IMR-90 (cell line): ENCODE measurements at regions not wholly inside any gene's neighbourhood (a gene's known extent, or its start where the extent isn't known, plus 50 kb on each side); places are given as distances from the start of the nearest gene placed in this dataset.
A peak's percentile ranks its signal among the peaks of the same experiment; 100 is the strongest.

Source experiments
- ATAC-seq: fragments of 200-7000 bp; cut with Tn5 transposase; 2 replicates; pipeline ENCODE4 v1.9.1; 2020; ENCODE audit warnings: low read depth, mild to moderate bottlenecking, moderate library complexity
- BruUV-seq: library from RNA; stranded (reverse); fragments of 400-500 nt; replicated peaks from 2 replicates; lab custom pipeline; 2021; lab: Mats Ljungman, UMichigan
- CTCF ChIA-PET: fragments of 300-600 bp; formaldehyde crosslinking; extraction: SDS; loops from one replicate; lab custom pipeline; 2021; ENCODE audit warnings: antibody characterized with exemption; lab: Yijun Ruan, JAX
- POLR2A ChIA-PET: fragments of 300-600 bp; sonication (Branson Sonifier 250); formaldehyde crosslinking; loops from one replicate; lab custom pipeline; 2022; ENCODE audit warnings: antibody characterized with exemption; ENCODE audit not compliant: unreplicated experiment; lab: Charles Lee
- DNase-seq: peaks from one replicate; pipeline ENCODE4 v3.0.0; 2013
- H2AFZ ChIP-seq: replicated peaks from 2 replicates; pipeline ENCODE3; 2013; ENCODE audit warnings: low read length, mild to moderate bottlenecking; ENCODE audit not compliant: poor library complexity
- H2AK5ac ChIP-seq: 2 replicates; pipeline ENCODE4 v1.6.1; 2013; ENCODE audit warnings: low read depth, low read length, inconsistent platforms
- H2AK9ac ChIP-seq: replicated peaks from 2 replicates; pipeline ENCODE3; 2013; ENCODE audit warnings: mild to moderate bottlenecking, low read depth, low read length, moderate library complexity; ENCODE audit not compliant: poor library complexity
- H2BK120ac ChIP-seq: 2 replicates; pipeline ENCODE4 v1.6.1; 2013; ENCODE audit warnings: low read depth, low read length, inconsistent platforms
- H2BK15ac ChIP-seq: 3 replicates; pipeline ENCODE4 v1.6.1; 2013; ENCODE audit warnings: low read depth, low read length, inconsistent platforms
- H2BK20ac ChIP-seq: 2 replicates; pipeline ENCODE4 v1.6.1; 2013; ENCODE audit warnings: low read depth, mild to moderate bottlenecking, inconsistent platforms, low read length, moderate library complexity
- H2BK5ac ChIP-seq: 2 replicates; pipeline ENCODE4 v1.6.1; 2013; ENCODE audit warnings: mild to moderate bottlenecking, low read depth, low read length, inconsistent platforms; ENCODE audit not compliant: poor library complexity, severe bottlenecking
- H3K14ac ChIP-seq: replicated peaks from 2 replicates; pipeline ENCODE4 v1.6.1; 2013; ENCODE audit warnings: low read depth, low read length, inconsistent platforms
- H3K18ac ChIP-seq: 2 replicates; pipeline ENCODE4 v1.6.1; 2013; ENCODE audit warnings: low read depth, low read length, control low read depth
- H3K23ac ChIP-seq: 2 replicates; pipeline ENCODE4 v1.6.1; 2013; ENCODE audit warnings: low read depth, low read length, inconsistent platforms
- H3K27ac ChIP-seq: 2 replicates; pipeline ENCODE4 v1.5.1; 2013; ENCODE audit warnings: mild to moderate bottlenecking, control low read depth, low read length; ENCODE audit not compliant: insufficient read depth
- H3K27me3 ChIP-seq: 2 replicates; pipeline ENCODE4 v1.6.1; 2013; ENCODE audit warnings: low read length; ENCODE audit not compliant: control insufficient read depth, insufficient read depth
- H3K36me3 ChIP-seq: 2 replicates; pipeline ENCODE4 v1.6.1; 2013; ENCODE audit warnings: low read length, mixed read lengths; ENCODE audit not compliant: control insufficient read depth, insufficient read depth
- H3K4ac ChIP-seq: 2 replicates; pipeline ENCODE4 v1.6.1; 2013; ENCODE audit warnings: low read depth, low read length, inconsistent platforms
- H3K4me1 ChIP-seq: 2 replicates; pipeline ENCODE4 v1.6.1; 2013; ENCODE audit warnings: low read length, mixed read lengths; ENCODE audit not compliant: control insufficient read depth, insufficient read depth
- H3K4me2 ChIP-seq: 2 replicates; pipeline ENCODE4 v1.6.1; 2013; ENCODE audit warnings: low read depth, mild to moderate bottlenecking, control low read depth, low read length, moderate library complexity
- H3K4me3 ChIP-seq: 2 replicates; pipeline ENCODE4 v1.5.1; 2013; ENCODE audit warnings: low read depth, mild to moderate bottlenecking, control low read depth, low read length, moderate library complexity; ENCODE audit not compliant: insufficient read depth
- H3K56ac ChIP-seq: 2 replicates; pipeline ENCODE4 v1.6.1; 2013; ENCODE audit warnings: low read length, inconsistent platforms; ENCODE audit not compliant: insufficient read depth; ENCODE audit errors: extremely low read depth
- H3K79me1 ChIP-seq, 2 experiments: 2 replicates each; pipeline ENCODE4 v1.6.1; 2013; ENCODE audit warnings: low read length in 2 of 2, inconsistent platforms in 1 of 2, low read depth in 1 of 2
- H3K9ac ChIP-seq: 2 replicates; pipeline ENCODE4 v1.6.1; 2013; ENCODE audit warnings: low read depth, low read length, control low read depth
- H3K9me1 ChIP-seq: 2 replicates; pipeline ENCODE4 v1.6.1; 2013; ENCODE audit warnings: low read length, inconsistent platforms; ENCODE audit not compliant: insufficient read depth
- H3K9me3 ChIP-seq: 2 replicates; pipeline ENCODE4 v1.6.1; 2013; ENCODE audit warnings: low read length; ENCODE audit not compliant: control insufficient read depth, insufficient read depth
- H4K20me1 ChIP-seq: 2 replicates; pipeline ENCODE4 v1.6.1; 2013; ENCODE audit warnings: low read length, inconsistent platforms; ENCODE audit not compliant: insufficient read depth
- H4K5ac ChIP-seq: 2 replicates; pipeline ENCODE4 v1.6.1; 2013; ENCODE audit warnings: mild to moderate bottlenecking, low read depth, low read length, control low read depth
- H4K8ac ChIP-seq, 2 experiments: 2 replicates each; pipeline ENCODE4 v1.6.1; 2013; ENCODE audit warnings: low read depth in 2 of 2, low read length in 2 of 2, control low read depth in 1 of 2, inconsistent platforms in 1 of 2
- H4K91ac ChIP-seq: 2 replicates; pipeline ENCODE4 v1.6.1; 2013; ENCODE audit warnings: low read depth, low read length, inconsistent platforms; ENCODE audit not compliant: insufficient read depth
- CEBPB ChIP-seq: IDR thresholded peaks from 2 replicates; pipeline ENCODE4 v1.6.1; 2012; ENCODE audit warnings: low read depth, low read length, improper control_type of control experiment
- CHD1 ChIP-seq: IDR thresholded peaks from 2 replicates; pipeline ENCODE4 v1.6.1; 2012; ENCODE audit warnings: low read depth, low read length, improper control_type of control experiment
- FOS ChIP-seq: fragments of 150-350 bp; IDR thresholded peaks from 2 replicates; pipeline ENCODE4 v1.6.1; 2016; ENCODE audit warnings: low read depth, low read length
- MAFK ChIP-seq: IDR thresholded peaks from 2 replicates; pipeline ENCODE4 v1.6.1; 2012; ENCODE audit warnings: low read depth, low read length, improper control_type of control experiment
- MAZ ChIP-seq: IDR thresholded peaks from 2 replicates; pipeline ENCODE4 v1.6.1; 2012; ENCODE audit warnings: low read depth, mild to moderate bottlenecking, low read length, improper control_type of control experiment, moderate library complexity, borderline replicate concordance
- MXI1 ChIP-seq: IDR thresholded peaks from 2 replicates; pipeline ENCODE4 v1.6.1; 2012; ENCODE audit warnings: low read depth, mild to moderate bottlenecking, low read length, moderate library complexity, borderline replicate concordance
- NFE2L2 ChIP-seq: fragments of 150-350 bp; IDR thresholded peaks from 2 replicates; pipeline ENCODE4 v1.6.1; 2016; ENCODE audit warnings: low read depth, mild to moderate bottlenecking, low read length
- POLR2A ChIP-seq: IDR thresholded peaks from 2 replicates; pipeline ENCODE4 v1.6.1; 2012; ENCODE audit warnings: mild to moderate bottlenecking, low read depth, low read length
- RAD21 ChIP-seq: IDR thresholded peaks from 2 replicates; pipeline ENCODE4 v1.6.1; 2012; ENCODE audit warnings: low read length, improper control_type of control experiment
- RCOR1 ChIP-seq: IDR thresholded peaks from 2 replicates; pipeline ENCODE4 v1.6.1; 2012; ENCODE audit warnings: mild to moderate bottlenecking, low read length, improper control_type of control experiment; ENCODE audit not compliant: insufficient replicate concordance
- RFX5 ChIP-seq: IDR thresholded peaks from 2 replicates; pipeline ENCODE4 v1.8.0; 2012; ENCODE audit warnings: low read depth, mild to moderate bottlenecking, low read length, moderate library complexity
- SMC3 ChIP-seq: fragments of 150-350 bp; IDR thresholded peaks from 2 replicates; pipeline ENCODE4 v1.6.1; 2016; ENCODE audit warnings: low read depth, mild to moderate bottlenecking, antibody characterized with exemption, low read length, moderate library complexity
- WGBS, 2 experiments: methylation state at CpG; one replicate each; pipeline versions ENCODE4 v1.1.5 to v1.1.7; 2013; ENCODE audit warnings: missing lambda C conversion rate in 2 of 2; ENCODE audit not compliant: insufficient read length in 1 of 2; ENCODE audit errors: extremely low coverage in 2 of 2; 5-methylcytosine and 5-hydroxymethylcytosine counted together
- dilution Hi-C: fragments of 300-500 bp; cut with HindIII; formaldehyde crosslinking; loops from one replicate; pipeline ENCODE4 v1.14.3; 2018; ENCODE audit warnings: low sequenced_read_pairs; ENCODE audit not compliant: unreplicated experiment
- in situ Hi-C: fragments of 300-500 bp; cut with MboI; formaldehyde crosslinking; loops from 3 replicates; pipeline ENCODE4 v1.14.3; 2019; ENCODE audit warnings: low sequenced_read_pairs, inconsistent platforms, mixed read lengths
- intact Hi-C: fragments of 100-400 bp; cut with micrococcal nuclease; formaldehyde crosslinking; loops from 2 replicates; pipeline ENCODE4 v1.10.0; 2022
- TF ChIP-seq, protein P1 (sequence below): conservative IDR thresholded peaks from 2 replicates; pipeline ENCODE4 v1.5.1; 2012; ENCODE audit warnings: mild to moderate bottlenecking, low read depth, low read length, improper control_type of control experiment
- TF ChIP-seq, protein P2 (sequence below): fragments of 150-350 bp; IDR thresholded peaks from 2 replicates; pipeline ENCODE4 v1.6.1; 2016; ENCODE audit warnings: low read depth, mild to moderate bottlenecking, low read length, moderate library complexity, borderline replicate concordance
- TF ChIP-seq, protein P3 (sequence below): fragments of 150-350 bp; IDR thresholded peaks from 2 replicates; pipeline ENCODE4 v1.6.1; 2017; ENCODE audit warnings: mild to moderate bottlenecking, antibody characterized with exemption, low read length, low read depth

DNA sequence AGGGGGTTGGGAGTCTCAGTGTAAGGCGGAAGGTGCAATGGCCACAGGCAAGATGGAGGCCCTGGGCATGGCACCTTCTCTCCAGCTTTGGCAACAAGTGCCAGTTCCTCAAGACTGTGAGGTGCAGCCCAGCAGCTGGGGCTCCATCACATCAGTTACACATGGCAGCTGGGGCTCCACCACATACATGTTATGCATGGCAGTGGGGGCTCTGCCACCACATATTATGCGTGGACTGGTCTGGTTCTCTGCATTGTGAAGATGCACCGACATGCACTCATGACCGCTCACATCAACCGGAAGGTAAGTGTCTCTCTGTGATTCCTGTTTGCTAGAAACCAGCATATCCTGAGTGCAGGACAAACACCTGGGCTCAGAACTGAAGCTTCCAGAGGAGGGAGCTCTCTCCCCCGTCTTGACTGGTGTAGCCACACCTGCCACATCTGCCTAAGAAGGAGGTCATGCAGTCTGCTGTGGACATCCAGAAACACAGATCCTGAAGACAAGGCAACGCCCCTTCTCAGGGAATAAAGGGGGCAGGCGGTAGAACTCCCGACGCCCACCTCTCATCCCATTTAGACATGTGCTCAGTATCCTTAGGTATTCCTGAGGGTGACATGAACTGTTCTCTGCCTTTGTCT, 104.1 kb upstream of the TMPRSS2 start:
- Histone ChIP-seq H2BK20ac (no peak overlapping the region; the same call in 1 of the 2 replicates), H3K23ac (no peak overlapping the region), H3K4ac (peak overlapping the region; percentile 15; the same call in 1 of the 2 replicates), H2AK5ac (peak overlapping the region; percentile 25; the same call in 1 of the 2 replicates), H4K20me1 (peaks cover 6% of the 10 kb centered on the region; the same call in 1 of the 2 replicates), H4K5ac (no peak overlapping the region; the same call in 1 of the 2 replicates), H2AFZ (peak overlapping the region; percentile 45), H3K27me3 (peaks cover 12% of the 10 kb centered on the region), H2AK9ac (peak overlapping the region; percentile 2), H3K4me1 (peaks cover 19% of the 10 kb centered on the region), H3K18ac (no peak overlapping the region), H3K14ac (no peak overlapping the region), H3K36me3 (no peaks in the 10 kb centered on the region), H3K56ac (no peak overlapping the region; the same call in 1 of the 2 replicates), H4K91ac (no peak overlapping the region), H3K4me3 (no peak overlapping the region), H2BK15ac (no peak overlapping the region), H3K9ac (no peak overlapping the region), H3K79me1 (no peaks in the 10 kb centered on the region), H3K9me1 (peaks cover 11% of the 10 kb centered on the region), H2BK120ac (peak overlapping the region; percentile 29; the same call in 1 of the 2 replicates), H3K4me2 (no peak overlapping the region; the same call in 1 of the 2 replicates), H2BK5ac (no peak overlapping the region), H3K27ac (no peak overlapping the region), H3K9me3 (no peaks in the 10 kb centered on the region), H4K8ac (no peak overlapping the region)
- dilution Hi-C loops (no loop called here), intact Hi-C loops (loop anchor here (1.0 kb wide), 4 partner anchors 166 to 505 kb away; no protein-coding TSS in a partner anchor), in situ Hi-C loops (loop anchor here (5.0 to 10.0 kb wide), 2 partner anchors 205 to 503 kb away; no protein-coding TSS in a partner anchor)
- peak; percentile 15 for DNase-seq
- ATAC-seq, result no peak
- no TSS peak for BruUV-seq
- CTCF ChIA-PET, result interaction anchor here (0.6 to 5.7 kb wide), 14 partner anchors 12 to 513 kb away, joined by 3 to 61 read pairs (median 5); no protein-coding TSS in a partner anchor
- POLR2A ChIA-PET, result no interaction called here
- WGBS, 2 experiments, result no CpG with 5 or more reads among the region's 10 CpGs
- TF ChIP-seq, protein P1, sequence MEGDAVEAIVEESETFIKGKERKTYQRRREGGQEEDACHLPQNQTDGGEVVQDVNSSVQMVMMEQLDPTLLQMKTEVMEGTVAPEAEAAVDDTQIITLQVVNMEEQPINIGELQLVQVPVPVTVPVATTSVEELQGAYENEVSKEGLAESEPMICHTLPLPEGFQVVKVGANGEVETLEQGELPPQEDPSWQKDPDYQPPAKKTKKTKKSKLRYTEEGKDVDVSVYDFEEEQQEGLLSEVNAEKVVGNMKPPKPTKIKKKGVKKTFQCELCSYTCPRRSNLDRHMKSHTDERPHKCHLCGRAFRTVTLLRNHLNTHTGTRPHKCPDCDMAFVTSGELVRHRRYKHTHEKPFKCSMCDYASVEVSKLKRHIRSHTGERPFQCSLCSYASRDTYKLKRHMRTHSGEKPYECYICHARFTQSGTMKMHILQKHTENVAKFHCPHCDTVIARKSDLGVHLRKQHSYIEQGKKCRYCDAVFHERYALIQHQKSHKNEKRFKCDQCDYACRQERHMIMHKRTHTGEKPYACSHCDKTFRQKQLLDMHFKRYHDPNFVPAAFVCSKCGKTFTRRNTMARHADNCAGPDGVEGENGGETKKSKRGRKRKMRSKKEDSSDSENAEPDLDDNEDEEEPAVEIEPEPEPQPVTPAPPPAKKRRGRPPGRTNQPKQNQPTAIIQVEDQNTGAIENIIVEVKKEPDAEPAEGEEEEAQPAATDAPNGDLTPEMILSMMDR, result no peak
- TF ChIP-seq CHD1 (no peak), SMC3 (no peak), CEBPB (no peak), RAD21 (no peak), MAFK (no peak), RFX5 (no peak), MAZ (no peak), POLR2A (no peak), RCOR1 (no peak), FOS (no peak), MXI1 (no peak), NFE2L2 (no peak)
- TF ChIP-seq, protein P2, sequence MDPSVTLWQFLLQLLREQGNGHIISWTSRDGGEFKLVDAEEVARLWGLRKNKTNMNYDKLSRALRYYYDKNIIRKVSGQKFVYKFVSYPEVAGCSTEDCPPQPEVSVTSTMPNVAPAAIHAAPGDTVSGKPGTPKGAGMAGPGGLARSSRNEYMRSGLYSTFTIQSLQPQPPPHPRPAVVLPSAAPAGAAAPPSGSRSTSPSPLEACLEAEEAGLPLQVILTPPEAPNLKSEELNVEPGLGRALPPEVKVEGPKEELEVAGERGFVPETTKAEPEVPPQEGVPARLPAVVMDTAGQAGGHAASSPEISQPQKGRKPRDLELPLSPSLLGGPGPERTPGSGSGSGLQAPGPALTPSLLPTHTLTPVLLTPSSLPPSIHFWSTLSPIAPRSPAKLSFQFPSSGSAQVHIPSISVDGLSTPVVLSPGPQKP, result no peak
- TF ChIP-seq, protein P3, sequence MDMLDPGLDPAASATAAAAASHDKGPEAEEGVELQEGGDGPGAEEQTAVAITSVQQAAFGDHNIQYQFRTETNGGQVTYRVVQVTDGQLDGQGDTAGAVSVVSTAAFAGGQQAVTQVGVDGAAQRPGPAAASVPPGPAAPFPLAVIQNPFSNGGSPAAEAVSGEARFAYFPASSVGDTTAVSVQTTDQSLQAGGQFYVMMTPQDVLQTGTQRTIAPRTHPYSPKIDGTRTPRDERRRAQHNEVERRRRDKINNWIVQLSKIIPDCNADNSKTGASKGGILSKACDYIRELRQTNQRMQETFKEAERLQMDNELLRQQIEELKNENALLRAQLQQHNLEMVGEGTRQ, result no peak
